ENCODE measurements at regions not wholly inside any gene's neighbourhood (a gene's known extent, or its start where the extent isn't known, plus 50 kb on each side); places are given as distances from the start of the nearest gene placed in this dataset.

DNA sequence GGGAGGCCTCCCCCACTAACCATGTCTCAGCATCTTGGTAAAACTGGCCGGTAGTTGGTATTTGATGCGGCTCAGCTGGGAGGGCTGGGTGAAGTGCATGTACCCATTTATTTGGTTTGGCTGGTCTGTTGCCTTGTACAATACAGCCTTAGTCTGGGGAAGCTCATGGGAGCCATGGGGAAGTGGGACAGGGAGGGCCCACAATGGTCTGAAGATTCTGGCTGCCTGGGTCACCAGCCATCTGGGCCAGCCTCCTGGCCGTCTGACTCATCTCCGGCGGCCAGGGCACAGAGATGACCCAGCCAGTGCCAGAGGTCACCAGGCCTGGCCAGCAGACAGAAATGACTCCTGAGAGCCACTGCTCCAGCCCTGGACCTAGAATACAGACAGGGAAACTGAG lies 51.6 kb upstream of the SMAD6 start:
- CTCF ChIA-PET: no interaction called here
- no peak overlapping the region for H3K4me3 ChIP-seq (replicated peaks in 1 of 2; ENCODE audit: low read depth in 1 of 2, low read length in 2 of 2)
- H3K9ac ChIP-seq (ENCODE audit: low read length): no peak overlapping the region
- POLR2A ChIA-PET: no interaction called here
- RAD21 ChIA-PET (ENCODE audit: low non-redundant PET in 1 of 2, low total read pairs in 2 of 2, uncharacterized antibody in 2 of 2, unreplicated experiment in 2 of 2): no interaction called here
- H2AFZ ChIP-seq (ENCODE audit: low read depth, low read length, poor library complexity, severe bottlenecking): no peak overlapping the region
- no peaks in the 10 kb centered on the region for H3K9me2 ChIP-seq (ENCODE audit: insufficient read depth)
- H3K4me2 ChIP-seq (ENCODE audit: low read length): peak overlapping the region; percentile 42; the same call in 1 of the 2 replicates
- TF ChIP-seq JUND (IDR thresholded peaks at IDR 0.05): 0 out of 2 replicates have a peak, but pooled peaks have one; percentile 16
- no peak for TF ChIP-seq SP1 (IDR thresholded peaks at IDR 0.05; ENCODE audit: low read depth)
- no peaks in the 10 kb centered on the region for H3K79me2 ChIP-seq (ENCODE audit: insufficient read depth, low read length)
- DNase-seq (ENCODE audit: low read depth, low spot score): no peak
- no peaks in the 10 kb centered on the region for H3K36me3 ChIP-seq (ENCODE audit: control insufficient read depth in 1 of 2, insufficient read depth in 2 of 2, low read length in 2 of 2)
- H3K27me3 ChIP-seq (ENCODE audit: insufficient read depth, low read length): no peaks in the 10 kb centered on the region
- H3K9me3 ChIP-seq (ENCODE audit: control insufficient read depth in 1 of 2, insufficient read depth in 1 of 2, low read depth in 1 of 2, low read length in 2 of 2): no peaks in the 10 kb centered on the region
- intact Hi-C loops (cut with micrococcal nuclease): no loop called here
- no peak overlapping the region for H3K27ac ChIP-seq (ENCODE audit: low read depth, low read length)
- H4K20me1 ChIP-seq (ENCODE audit: insufficient read depth): no peaks in the 10 kb centered on the region
- 0 out of 2 replicates have a peak, but pooled peaks have one; percentile 37 for ATAC-seq
- peaks cover 3 to 10% of the 10 kb centered on the region in 2 experiments; a peak in 3 of 4 replicates for H3K4me1 ChIP-seq (ENCODE audit: control insufficient read depth in 1 of 2, insufficient read depth in 2 of 2, low read length in 2 of 2)
- no TSS peak for BruUV-seq (replicated peaks)

DNA sequence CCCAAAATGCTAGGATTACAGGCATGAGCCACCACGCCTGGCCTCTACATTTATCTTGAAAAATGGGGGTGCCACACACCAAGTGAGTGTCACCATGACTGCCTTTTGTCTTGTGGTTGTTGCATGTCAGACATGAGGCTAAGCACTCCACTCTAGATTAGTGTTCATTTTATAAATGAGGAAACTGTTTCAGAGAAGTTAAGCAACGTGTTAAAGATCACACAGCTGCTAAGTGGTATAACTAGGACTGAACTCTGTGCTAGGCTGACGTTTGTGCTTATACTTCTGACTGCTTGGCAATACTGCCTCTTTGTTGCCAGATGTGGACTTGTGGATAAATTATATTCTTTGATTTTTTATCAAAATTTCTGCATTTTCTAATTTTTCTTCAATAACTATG lies 50.8 kb upstream of the SMAD6 start:
- BruUV-seq (replicated peaks): no TSS peak
- no peak for TF ChIP-seq SRF (IDR thresholded peaks at IDR 0.05; ENCODE audit: low read depth)
- TF ChIP-seq TCF7L2 (IDR thresholded peaks at IDR 0.05; ENCODE audit: borderline replicate concordance, extremely low read depth, insufficient read depth, insufficient read length): no peak
- no peak for TF ChIP-seq FOSL1 (IDR thresholded peaks at IDR 0.05; ENCODE audit: low read depth)
- no peak for TF ChIP-seq POLR2A (IDR thresholded peaks at IDR 0.05; ENCODE audit: borderline replicate concordance, extremely low read depth, insufficient read depth, insufficient read length)
- TF ChIP-seq RAD21 (IDR thresholded peaks at IDR 0.05; ENCODE audit: low read depth): no peak
- no peak for TF ChIP-seq ZFX (IDR thresholded peaks at IDR 0.05)
- no peak for TF ChIP-seq YY1 (IDR thresholded peaks at IDR 0.05; ENCODE audit: extremely low read depth, insufficient replicate concordance, low read depth, low read length)
- no peak for TF ChIP-seq JUND (IDR thresholded peaks at IDR 0.05)
- no peak for TF ChIP-seq POLR2AphosphoS5 (IDR thresholded peaks at IDR 0.05; ENCODE audit: low read depth, low read length)
- TF ChIP-seq, protein P1, sequence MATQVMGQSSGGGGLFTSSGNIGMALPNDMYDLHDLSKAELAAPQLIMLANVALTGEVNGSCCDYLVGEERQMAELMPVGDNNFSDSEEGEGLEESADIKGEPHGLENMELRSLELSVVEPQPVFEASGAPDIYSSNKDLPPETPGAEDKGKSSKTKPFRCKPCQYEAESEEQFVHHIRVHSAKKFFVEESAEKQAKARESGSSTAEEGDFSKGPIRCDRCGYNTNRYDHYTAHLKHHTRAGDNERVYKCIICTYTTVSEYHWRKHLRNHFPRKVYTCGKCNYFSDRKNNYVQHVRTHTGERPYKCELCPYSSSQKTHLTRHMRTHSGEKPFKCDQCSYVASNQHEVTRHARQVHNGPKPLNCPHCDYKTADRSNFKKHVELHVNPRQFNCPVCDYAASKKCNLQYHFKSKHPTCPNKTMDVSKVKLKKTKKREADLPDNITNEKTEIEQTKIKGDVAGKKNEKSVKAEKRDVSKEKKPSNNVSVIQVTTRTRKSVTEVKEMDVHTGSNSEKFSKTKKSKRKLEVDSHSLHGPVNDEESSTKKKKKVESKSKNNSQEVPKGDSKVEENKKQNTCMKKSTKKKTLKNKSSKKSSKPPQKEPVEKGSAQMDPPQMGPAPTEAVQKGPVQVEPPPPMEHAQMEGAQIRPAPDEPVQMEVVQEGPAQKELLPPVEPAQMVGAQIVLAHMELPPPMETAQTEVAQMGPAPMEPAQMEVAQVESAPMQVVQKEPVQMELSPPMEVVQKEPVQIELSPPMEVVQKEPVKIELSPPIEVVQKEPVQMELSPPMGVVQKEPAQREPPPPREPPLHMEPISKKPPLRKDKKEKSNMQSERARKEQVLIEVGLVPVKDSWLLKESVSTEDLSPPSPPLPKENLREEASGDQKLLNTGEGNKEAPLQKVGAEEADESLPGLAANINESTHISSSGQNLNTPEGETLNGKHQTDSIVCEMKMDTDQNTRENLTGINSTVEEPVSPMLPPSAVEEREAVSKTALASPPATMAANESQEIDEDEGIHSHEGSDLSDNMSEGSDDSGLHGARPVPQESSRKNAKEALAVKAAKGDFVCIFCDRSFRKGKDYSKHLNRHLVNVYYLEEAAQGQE (IDR thresholded peaks at IDR 0.05; ENCODE audit: low read depth): no peak
- TF ChIP-seq, protein P2, sequence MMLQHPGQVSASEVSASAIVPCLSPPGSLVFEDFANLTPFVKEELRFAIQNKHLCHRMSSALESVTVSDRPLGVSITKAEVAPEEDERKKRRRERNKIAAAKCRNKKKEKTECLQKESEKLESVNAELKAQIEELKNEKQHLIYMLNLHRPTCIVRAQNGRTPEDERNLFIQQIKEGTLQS (IDR thresholded peaks at IDR 0.05): no peak
- TF ChIP-seq EGR1 (IDR thresholded peaks at IDR 0.05; ENCODE audit: low read depth): no peak
- TF ChIP-seq CEBPB (IDR thresholded peaks at IDR 0.05; ENCODE audit: low read depth): no peak
- TF ChIP-seq, protein P3, sequence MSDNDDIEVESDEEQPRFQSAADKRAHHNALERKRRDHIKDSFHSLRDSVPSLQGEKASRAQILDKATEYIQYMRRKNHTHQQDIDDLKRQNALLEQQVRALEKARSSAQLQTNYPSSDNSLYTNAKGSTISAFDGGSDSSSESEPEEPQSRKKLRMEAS (IDR thresholded peaks at IDR 0.05): no peak
- no peak for TF ChIP-seq EZH2 (IDR thresholded peaks at IDR 0.05)
- TF ChIP-seq SIN3A (IDR thresholded peaks at IDR 0.05; ENCODE audit: low read depth): no peak
- no peak for TF ChIP-seq ZNF274 (IDR thresholded peaks at IDR 0.05; ENCODE audit: low read depth, low read length)
- no peak for TF ChIP-seq CBX3 (IDR thresholded peaks at IDR 0.05; ENCODE audit: low read depth)
- TF ChIP-seq ELF1 (IDR thresholded peaks at IDR 0.05; ENCODE audit: borderline replicate concordance, low read depth): no peak

More for the DNA sequence above, 50.8 kb upstream of the SMAD6 start:
- no peak overlapping the region for H3K9ac ChIP-seq (ENCODE audit: low read length)
- H3K36me3 ChIP-seq (ENCODE audit: control insufficient read depth in 1 of 2, insufficient read depth in 2 of 2, low read length in 2 of 2): no peaks in the 10 kb centered on the region
- ChIA-PET RAD21 (ENCODE audit: low non-redundant PET in 1 of 2, low total read pairs in 2 of 2, uncharacterized antibody in 2 of 2, unreplicated experiment in 2 of 2) (no interaction called here), POLR2A (no interaction called here), CTCF (no interaction called here)
- no peaks in the 10 kb centered on the region for H3K27me3 ChIP-seq (ENCODE audit: insufficient read depth, low read length)
- H3K9me2 ChIP-seq (ENCODE audit: insufficient read depth): no peaks in the 10 kb centered on the region
- intact Hi-C loops (cut with micrococcal nuclease): no loop called here
- no peak overlapping the region for H3K4me2 ChIP-seq (ENCODE audit: low read length)
- DNase-seq (ENCODE audit: low read depth, low spot score) (no peak), ATAC-seq (no peak)
- no peaks in the 10 kb centered on the region for H3K9me3 ChIP-seq (ENCODE audit: control insufficient read depth in 1 of 2, insufficient read depth in 1 of 2, low read depth in 1 of 2, low read length in 2 of 2)
- no peak overlapping the region for H2AFZ ChIP-seq (ENCODE audit: low read depth, low read length, poor library complexity, severe bottlenecking)
- no peaks in the 10 kb centered on the region for H4K20me1 ChIP-seq (ENCODE audit: insufficient read depth)
- no peak overlapping the region for H3K4me3 ChIP-seq (replicated peaks in 1 of 2; ENCODE audit: low read depth in 1 of 2, low read length in 2 of 2)
- H3K27ac ChIP-seq (ENCODE audit: low read depth, low read length): no peak overlapping the region
- peaks cover 8 to 18% of the 10 kb centered on the region in 2 experiments; a peak in 3 of 4 replicates for H3K4me1 ChIP-seq (ENCODE audit: control insufficient read depth in 1 of 2, insufficient read depth in 2 of 2, low read length in 2 of 2)
- no peaks in the 10 kb centered on the region for H3K79me2 ChIP-seq (ENCODE audit: insufficient read depth, low read length)
